ENCODE measurements at regions not wholly inside any gene's neighbourhood (a gene's known extent, or its start where the extent isn't known, plus 50 kb on each side); places are given as distances from the start of the nearest gene placed in this dataset.
A peak's percentile ranks its signal among the peaks of the same experiment; 100 is the strongest.

GRCh38 chr6:139545206-139546105, 171.0 kb upstream of the CITED2 start:
- no peak for DNase-seq (ENCODE audit: low read depth in 1 of 2, low spot score in 1 of 2)

GRCh38 chr6:139544701-139545057, 170.2 kb upstream of the CITED2 start:
- DNase-seq (ENCODE audit: low read depth in 1 of 2, low spot score in 1 of 2), result no peak

GRCh38 chr6:139542351-139542750, 167.9 kb upstream of the CITED2 start:
- DNase-seq (ENCODE audit: low read depth in 1 of 2, low spot score in 1 of 2), result no peak

- no peak for DNase-seq (ENCODE audit: low read depth in 1 of 2, low spot score in 1 of 2)
Observed at GRCh38 chr6:139540894-139541293, 166.4 kb upstream of the CITED2 start.

GRCh38 chr6:139540276-139540675, 165.8 kb upstream of the CITED2 start:
- DNase-seq (ENCODE audit: low read depth in 1 of 2, low spot score in 1 of 2), result peak in 1 of 2 donors; percentile 4

- DNase-seq (ENCODE audit: low read depth in 1 of 2, low spot score in 1 of 2), result no peak
Observed at GRCh38 chr6:139539852-139540251, 165.4 kb upstream of the CITED2 start.

GRCh38 chr6:139538366-139538765, 163.9 kb upstream of the CITED2 start:
- no peak for DNase-seq (ENCODE audit: low read depth in 1 of 2, low spot score in 1 of 2)

GRCh38 chr6:139536751-139537617, 162.5 kb upstream of the CITED2 start:
- DNase-seq (ENCODE audit: low read depth in 1 of 2, low spot score in 1 of 2), result no peak

- DNase-seq (ENCODE audit: low read depth in 1 of 2, low spot score in 1 of 2), result no peak
Observed at GRCh38 chr6:139534472-139535115, 160.1 kb upstream of the CITED2 start.

- DNase-seq (ENCODE audit: low read depth in 1 of 2, low spot score in 1 of 2), result no peak
Observed at GRCh38 chr6:139533573-139534471, 159.4 kb upstream of the CITED2 start.

GRCh38 chr6:139533171-139533570, 158.7 kb upstream of the CITED2 start:
- DNase-seq (ENCODE audit: low read depth in 1 of 2, low spot score in 1 of 2), result no peak

GRCh38 chr6:139531148-139532115, 157.0 kb upstream of the CITED2 start:
- peak in 1 of 2 donors; percentile 4 for DNase-seq (ENCODE audit: low read depth in 1 of 2, low spot score in 1 of 2)

- no peak for DNase-seq (ENCODE audit: low read depth in 1 of 2, low spot score in 1 of 2)
Observed at GRCh38 chr6:139530561-139530960, 156.1 kb upstream of the CITED2 start.

- no peak for DNase-seq (ENCODE audit: low read depth in 1 of 2, low spot score in 1 of 2)
Observed at GRCh38 chr6:139529420-139529819, 155.0 kb upstream of the CITED2 start.

GRCh38 chr6:139528471-139528870, 154.0 kb upstream of the CITED2 start:
- no peak for DNase-seq (ENCODE audit: low read depth in 1 of 2, low spot score in 1 of 2)

GRCh38 chr6:139525415-139525814, 151.0 kb upstream of the CITED2 start:
- no peak for DNase-seq (ENCODE audit: low read depth in 1 of 2, low spot score in 1 of 2)

GRCh38 chr6:139523986-139524385, 149.5 kb upstream of the CITED2 start:
- no peak for DNase-seq (ENCODE audit: low read depth in 1 of 2, low spot score in 1 of 2)

GRCh38 chr6:139522511-139523220, 148.2 kb upstream of the CITED2 start:
- DNase-seq (ENCODE audit: low read depth in 1 of 2, low spot score in 1 of 2), result no peak

GRCh38 chr6:139521338-139521737, 146.9 kb upstream of the CITED2 start:
- no peak for DNase-seq (ENCODE audit: low read depth in 1 of 2, low spot score in 1 of 2)

Measured in activated CD4-positive, alpha-beta T cell treated with anti-CD3 and anti-CD28 coated beads, Interleukin-2, amount 50 U/mL, for 24 hours (primary cell).